Prostate gland (tissue), 2 donors: ENCODE measurements at regions not wholly inside any gene's neighbourhood (a gene's known extent, or its start where the extent isn't known, plus 50 kb on each side); places are given as distances from the start of the nearest gene placed in this dataset.

Source experiments
- POLR2A ChIP-seq: fragments of 450-650 bp; IDR thresholded peaks from one replicate; pipeline ENCODE4 v1.6.1; 2016; ENCODE audit warnings: antibody characterized with exemption, mild to moderate bottlenecking
- POLR2AphosphoS5 ChIP-seq: sonication (generic); formaldehyde crosslinking; IDR thresholded peaks from one replicate; pipeline ENCODE4 v1.6.1; 2017; ENCODE audit warnings: antibody characterized with exemption
- TF ChIP-seq, protein P1 (sequence below), 4 experiments: fragments of 200-600 bp in 2 of 4; fragments of 450-650 bp in 2 of 4; sonication (generic) in 2 of 4; IDR thresholded peaks; 1 replicate in 3 of 4; 2 replicates in 1 of 4; pipeline ENCODE4 v1.5.1; 2016 to 2019; ENCODE audit warnings: antibody characterized with exemption in 4 of 4, mild to moderate bottlenecking in 2 of 4, moderate library complexity in 2 of 4

DNA sequence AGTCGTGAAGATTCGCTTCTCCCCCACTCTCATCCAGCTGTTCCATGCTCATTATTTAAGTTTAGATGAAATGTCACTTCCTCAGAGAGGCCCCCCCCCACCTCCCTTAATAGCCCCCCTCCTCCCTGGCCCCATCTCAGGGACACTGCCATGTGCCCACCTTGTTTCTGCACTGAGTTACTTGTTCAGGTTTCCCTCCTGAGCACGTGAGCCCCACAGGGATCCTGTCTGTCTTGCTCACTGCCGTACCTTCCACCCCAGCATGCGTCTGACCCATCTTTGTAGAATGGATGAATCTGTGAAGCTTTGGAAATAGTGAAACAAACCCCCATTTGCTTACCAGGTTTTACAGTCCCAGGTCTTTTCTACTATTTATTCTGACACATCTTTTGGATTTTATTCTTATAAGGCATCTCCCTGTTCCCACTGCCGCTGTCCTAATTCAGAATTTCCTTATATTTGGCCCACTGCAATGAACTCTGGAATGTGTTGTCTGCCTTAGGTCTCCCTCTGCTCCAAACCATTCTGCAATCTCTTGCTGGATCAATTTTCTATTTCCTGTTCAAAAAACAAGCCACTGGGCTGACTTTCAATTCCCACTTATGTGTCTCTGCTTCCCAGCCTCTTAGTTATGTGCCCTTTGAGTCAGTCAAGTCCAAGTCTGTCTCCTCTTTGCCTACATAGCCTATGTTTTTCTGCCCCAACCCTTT lies 136.5 kb upstream of the ECI2 start:
- TF ChIP-seq POLR2A (no peak), POLR2AphosphoS5 (no peak)
- TF ChIP-seq, protein P1, sequence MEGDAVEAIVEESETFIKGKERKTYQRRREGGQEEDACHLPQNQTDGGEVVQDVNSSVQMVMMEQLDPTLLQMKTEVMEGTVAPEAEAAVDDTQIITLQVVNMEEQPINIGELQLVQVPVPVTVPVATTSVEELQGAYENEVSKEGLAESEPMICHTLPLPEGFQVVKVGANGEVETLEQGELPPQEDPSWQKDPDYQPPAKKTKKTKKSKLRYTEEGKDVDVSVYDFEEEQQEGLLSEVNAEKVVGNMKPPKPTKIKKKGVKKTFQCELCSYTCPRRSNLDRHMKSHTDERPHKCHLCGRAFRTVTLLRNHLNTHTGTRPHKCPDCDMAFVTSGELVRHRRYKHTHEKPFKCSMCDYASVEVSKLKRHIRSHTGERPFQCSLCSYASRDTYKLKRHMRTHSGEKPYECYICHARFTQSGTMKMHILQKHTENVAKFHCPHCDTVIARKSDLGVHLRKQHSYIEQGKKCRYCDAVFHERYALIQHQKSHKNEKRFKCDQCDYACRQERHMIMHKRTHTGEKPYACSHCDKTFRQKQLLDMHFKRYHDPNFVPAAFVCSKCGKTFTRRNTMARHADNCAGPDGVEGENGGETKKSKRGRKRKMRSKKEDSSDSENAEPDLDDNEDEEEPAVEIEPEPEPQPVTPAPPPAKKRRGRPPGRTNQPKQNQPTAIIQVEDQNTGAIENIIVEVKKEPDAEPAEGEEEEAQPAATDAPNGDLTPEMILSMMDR (IDR thresholded peaks at IDR 0.05) = no peak
